ENCODE measurements at regions not wholly inside any gene's neighbourhood (a gene's known extent, or its start where the extent isn't known, plus 50 kb on each side); places are given as distances from the start of the nearest gene placed in this dataset.

- DNase-seq (ENCODE audit: low read depth): no peak
Measured at GRCh38 chr18:26794230-26795101, 71.0 kb downstream of the AQP4 start.

GRCh38 chr18:26792661-26793060 is 72.8 kb downstream of the AQP4 start:
- DNase-seq (ENCODE audit: low read depth): peak; percentile 57

- peak; percentile 28 for DNase-seq (ENCODE audit: low read depth)
Measured at GRCh38 chr18:26791676-26792075, 73.8 kb downstream of the AQP4 start.

- DNase-seq (ENCODE audit: low read depth): no peak
Measured at GRCh38 chr18:26784599-26784998, 80.9 kb downstream of the AQP4 start.

- no peak for DNase-seq (ENCODE audit: low read depth)
Measured at GRCh38 chr18:26783170-26783569, 82.3 kb downstream of the AQP4 start.

- DNase-seq (ENCODE audit: low read depth): no peak
Measured at GRCh38 chr18:26780520-26781325, 84.8 kb downstream of the AQP4 start.

- no peak for DNase-seq (ENCODE audit: low read depth)
Measured at GRCh38 chr18:26778054-26778393, 87.5 kb downstream of the AQP4 start.

- DNase-seq (ENCODE audit: low read depth): peak; percentile 52
Measured at GRCh38 chr18:26777351-26778053, 88.0 kb downstream of the AQP4 start.

- no peak for DNase-seq (ENCODE audit: low read depth)
Measured at GRCh38 chr18:26772691-26773090, 92.8 kb downstream of the AQP4 start.

- peak; percentile 13 for DNase-seq (ENCODE audit: low read depth)
Measured at GRCh38 chr18:26771524-26771923, 94.0 kb downstream of the AQP4 start.

GRCh38 chr18:26768385-26768784 is 97.1 kb downstream of the AQP4 start:
- DNase-seq (ENCODE audit: low read depth): no peak

GRCh38 chr18:26765498-26765897 is 100.0 kb downstream of the AQP4 start:
- DNase-seq (ENCODE audit: low read depth): no peak

- DNase-seq (ENCODE audit: low read depth): no peak
Measured at GRCh38 chr18:26764586-26764985, 100.9 kb downstream of the AQP4 start.

- no peak for DNase-seq (ENCODE audit: low read depth)
Measured at GRCh38 chr18:26764177-26764576, 101.3 kb downstream of the AQP4 start.

GRCh38 chr18:26763446-26764110 is 101.9 kb downstream of the AQP4 start:
- DNase-seq (ENCODE audit: low read depth): no peak

- DNase-seq (ENCODE audit: low read depth): no peak
Measured at GRCh38 chr18:26757263-26758019, 108.1 kb downstream of the AQP4 start.

GRCh38 chr18:26756556-26756955 is 109.0 kb downstream of the AQP4 start:
- no peak for DNase-seq (ENCODE audit: low read depth)

- DNase-seq (ENCODE audit: low read depth): peak; percentile 27
Measured at GRCh38 chr18:26746826-26747475, 118.6 kb downstream of the AQP4 start.

GRCh38 chr18:26746398-26746797 is 119.1 kb downstream of the AQP4 start:
- DNase-seq (ENCODE audit: low read depth): peak; percentile 58
